GM23248 (cell line): ENCODE measurements at regions not wholly inside any gene's neighbourhood (a gene's known extent, or its start where the extent isn't known, plus 50 kb on each side); places are given as distances from the start of the nearest gene placed in this dataset.

Source experiments
- EZH2 ChIP-seq: fragments of 200-600 bp; sonication (generic); IDR thresholded peaks from 2 replicates; pipeline ENCODE4 v1.6.1; 2018; ENCODE audit warnings: antibody characterized with exemption, mild to moderate bottlenecking; ENCODE audit not compliant: insufficient read depth, poor library complexity, severe bottlenecking
- EZH2phosphoT487 ChIP-seq: fragments of 200-600 bp; sonication (generic); IDR thresholded peaks from 2 replicates; pipeline ENCODE4 v1.6.1; 2018; ENCODE audit warnings: antibody characterized with exemption, moderate library complexity, mild to moderate bottlenecking, low read depth; ENCODE audit not compliant: insufficient read depth

DNA sequence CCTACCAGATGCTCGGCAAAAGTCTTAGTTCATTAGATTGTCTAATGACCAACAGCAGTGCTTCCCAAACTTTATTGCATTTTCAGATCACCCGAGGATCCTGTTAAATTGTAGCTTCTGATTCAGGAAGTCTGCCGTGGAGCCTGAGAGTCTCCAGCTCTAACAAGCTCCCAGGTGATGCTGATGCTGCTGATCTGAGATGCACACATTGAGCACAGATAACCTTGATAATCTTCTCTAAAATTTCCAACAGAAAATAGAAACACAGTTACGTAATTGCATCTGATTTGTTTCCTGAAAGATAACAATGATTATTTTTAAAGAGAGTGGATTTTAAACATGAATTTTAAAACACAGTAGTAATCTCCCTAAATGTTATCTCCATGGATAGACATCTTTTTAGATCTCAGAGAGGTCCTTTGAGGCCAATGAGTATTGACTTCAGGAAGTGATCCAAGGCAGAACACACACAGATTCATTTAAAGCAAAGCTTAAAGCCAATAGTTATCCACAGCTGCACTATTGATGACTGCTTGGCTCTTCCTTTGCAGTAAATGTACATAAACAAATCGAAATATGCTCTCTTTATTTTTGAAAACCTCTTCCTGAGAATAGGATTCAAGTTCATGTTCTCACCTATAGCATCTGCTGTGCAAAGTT is 122.8 kb upstream of the TNPO1 start:
- no peak for TF ChIP-seq EZH2phosphoT487
- no peak for TF ChIP-seq EZH2
